Endothelial cell of umbilical vein (primary cell): ENCODE measurements at regions not wholly inside any gene's neighbourhood (a gene's known extent, or its start where the extent isn't known, plus 50 kb on each side); places are given as distances from the start of the nearest gene placed in this dataset.

ENCODE experiments used
- BruUV-seq: library from RNA; stranded (reverse); fragments of 400-500 nt; replicated peaks from 2 replicates; lab custom pipeline; 2021; lab: Mats Ljungman, UMichigan
- CTCF ChIA-PET: fragments of 300-600, 350-600 bp; sonication (Branson Sonifier 250); formaldehyde crosslinking; loops from one replicate; lab custom pipeline; 2021; ENCODE audit warnings: antibody characterized with exemption, inconsistent platforms; lab: Charles Lee
- POLR2A ChIA-PET: fragments of 300-600, 350-600 bp; sonication (Branson Sonifier 250); formaldehyde crosslinking; loops from one replicate; lab custom pipeline; 2021; ENCODE audit warnings: antibody characterized with exemption, inconsistent platforms; lab: Charles Lee
- DNase-seq: peaks from one replicate; pipeline ENCODE4 v3.0.0-alpha.2; 2011; ENCODE audit warnings: low read depth, low spot score
- FAIRE-seq: peaks from 2 replicates; lab custom pipeline; 2011; peaks lifted over from hg19 to GRCh38; lab: Jason Lieb, UNC
- H2AFZ ChIP-seq: 2 replicates; pipeline ENCODE4 v1.6.0; 2012; ENCODE audit warnings: low read depth, low read length, control low read depth, inconsistent platforms
- H3K27ac ChIP-seq: 2 replicates; pipeline ENCODE4 v1.5.1; 2011; ENCODE audit warnings: low read depth, mild to moderate bottlenecking, control low read depth, low read length, moderate library complexity; ENCODE audit not compliant: insufficient read depth
- H3K27me3 ChIP-seq, 2 experiments: 2 replicates each; pipeline versions ENCODE4 v1.6.0 to v1.6.1; 2011; ENCODE audit warnings: low read length in 2 of 2, mixed read lengths in 1 of 2; ENCODE audit not compliant: control insufficient read depth in 2 of 2, insufficient read depth in 2 of 2
- H3K36me3 ChIP-seq, 2 experiments: 2 replicates in 1 of 2; 3 replicates in 1 of 2; pipeline ENCODE4 v1.5.1; 2011; ENCODE audit warnings: low read length in 2 of 2, mild to moderate bottlenecking in 1 of 2, moderate library complexity in 1 of 2; ENCODE audit not compliant: control insufficient read depth in 2 of 2, insufficient read depth in 2 of 2; ENCODE audit errors: extremely low read depth in 1 of 2
- H3K4me1 ChIP-seq: 3 replicates; pipeline ENCODE4 v1.5.1; 2011; ENCODE audit warnings: mild to moderate bottlenecking, low read length; ENCODE audit not compliant: control insufficient read depth, insufficient read depth; ENCODE audit errors: extremely low read depth
- H3K4me2 ChIP-seq: 2 replicates; pipeline ENCODE4 v1.6.1; 2011; ENCODE audit warnings: low read length, control low read depth, mixed read lengths; ENCODE audit not compliant: insufficient read depth
- H3K4me3 ChIP-seq, 3 experiments: fragments of 200-600 bp in 1 of 3; sonication (generic), shearing (Covaris generic) in 1 of 3; replicated peaks in 1 of 3; 2 replicates each; pipeline ENCODE4 v1.5.1; 2011 to 2016; ENCODE audit warnings: control low read depth in 3 of 3, low read length in 3 of 3, mild to moderate bottlenecking in 2 of 3, inconsistent platforms in 1 of 3, low read depth in 1 of 3, moderate library complexity in 1 of 3; ENCODE audit not compliant: insufficient read depth in 1 of 3
- H3K79me2 ChIP-seq: 2 replicates; pipeline ENCODE4 v1.6.0; 2012; ENCODE audit warnings: low read length, inconsistent platforms; ENCODE audit not compliant: control insufficient read depth, insufficient read depth
- H3K9ac ChIP-seq: replicated peaks from 2 replicates; pipeline ENCODE3; 2011; ENCODE audit warnings: low read length, control low read depth; ENCODE audit not compliant: insufficient read depth; ENCODE audit errors: extremely low read depth
- H3K9me1 ChIP-seq: replicated peaks from 3 replicates; pipeline ENCODE4 v1.6.0; 2011; ENCODE audit warnings: mild to moderate bottlenecking, low read length; ENCODE audit not compliant: control insufficient read depth, insufficient read depth; ENCODE audit errors: extremely low read depth
- H3K9me3 ChIP-seq: replicated peaks from 2 replicates; pipeline ENCODE4 v1.5.1; 2012; ENCODE audit warnings: low read length, inconsistent platforms; ENCODE audit not compliant: control insufficient read depth, insufficient read depth
- H4K20me1 ChIP-seq: replicated peaks from 2 replicates; pipeline ENCODE3; 2011; ENCODE audit warnings: mild to moderate bottlenecking, low read length; ENCODE audit not compliant: control insufficient read depth, insufficient read depth; ENCODE audit errors: extremely low read depth
- EZH2 ChIP-seq: IDR thresholded peaks from 2 replicates; pipeline ENCODE4 v1.6.1; 2012; ENCODE audit warnings: borderline replicate concordance, low read depth, mild to moderate bottlenecking, moderate library complexity, low read length, inconsistent platforms; ENCODE audit not compliant: severe bottlenecking
- FOS ChIP-seq: IDR thresholded peaks from 2 replicates; pipeline ENCODE4 v1.6.1; 2011; ENCODE audit warnings: mild to moderate bottlenecking, low read length, moderate library complexity, borderline replicate concordance; ENCODE audit not compliant: insufficient read depth
- GATA2 ChIP-seq: IDR thresholded peaks from 2 replicates; pipeline ENCODE4 v1.7.0; 2011; ENCODE audit warnings: low read depth, mild to moderate bottlenecking, moderate library complexity, mixed read lengths, low read length; ENCODE audit not compliant: insufficient read length, insufficient read depth
- JUN ChIP-seq: IDR thresholded peaks from 2 replicates; pipeline ENCODE4 v1.6.1; 2011; ENCODE audit warnings: borderline replicate concordance, low read depth; ENCODE audit not compliant: insufficient read length, insufficient read depth
- MYC ChIP-seq: IDR thresholded peaks from one replicate; pipeline ENCODE4 v1.6.1; 2011; ENCODE audit warnings: mild to moderate bottlenecking, low read depth, low read length
- POLR2A ChIP-seq: IDR thresholded peaks from 2 replicates; pipeline ENCODE4 v1.6.1; 2012; ENCODE audit warnings: low read depth, mild to moderate bottlenecking, control low read depth, low read length
- POLR2AphosphoS5 ChIP-seq: IDR thresholded peaks from 2 replicates; pipeline ENCODE4 v1.6.1; 2012; ENCODE audit warnings: low read depth, mild to moderate bottlenecking, control low read depth, low read length, moderate library complexity; ENCODE audit not compliant: insufficient read depth
- dilution Hi-C: fragments of 300-500 bp; cut with MboI; formaldehyde crosslinking; loops from one replicate; pipeline ENCODE4 v1.15.0; 2019; ENCODE audit warnings: low sequenced_read_pairs; ENCODE audit not compliant: extremely low pct_ligation_motif_present
- intact Hi-C: fragments of 100-400 bp; cut with micrococcal nuclease; formaldehyde crosslinking; loops from one replicate; pipeline ENCODE4 v1.10.0; 2022
- TF ChIP-seq, protein P1 (sequence below), 2 donors: IDR thresholded peaks; 1 replicate in 1 of 2; 2 replicates in 1 of 2; pipeline ENCODE4 v1.5.1; 2011; ENCODE audit warnings: low read length in 2 of 2, mild to moderate bottlenecking in 2 of 2, moderate library complexity in 2 of 2, control low read depth in 1 of 2, inconsistent platforms in 1 of 2, low read depth in 1 of 2; ENCODE audit not compliant: insufficient read depth in 1 of 2; ENCODE audit errors: extremely low read depth in 1 of 2
- TF ChIP-seq, protein P2 (sequence below): IDR thresholded peaks from 2 replicates; pipeline ENCODE4 v1.6.1; 2011; ENCODE audit not compliant: insufficient read depth, insufficient read length

DNA sequence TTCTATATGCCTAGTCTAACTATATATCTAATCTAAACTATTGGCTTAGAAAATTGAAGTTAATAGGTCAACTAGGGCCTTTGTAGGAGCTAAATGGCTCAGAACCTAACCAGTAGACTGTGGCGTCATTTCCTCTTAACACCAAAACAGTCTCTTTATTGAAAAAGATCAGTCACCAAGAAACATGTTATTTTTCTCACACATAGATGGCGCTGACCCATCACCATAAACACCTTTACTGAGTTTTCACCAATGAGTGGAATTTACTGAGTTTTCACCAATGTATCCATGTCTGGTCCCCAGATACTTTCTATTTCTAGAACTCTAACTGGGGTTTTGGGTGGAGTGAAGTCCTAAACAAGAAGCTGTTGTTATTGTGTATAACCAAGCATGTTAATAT lies 636.0 kb downstream of the BCKDHB start:
- no peak overlapping the region for H3K4me3 ChIP-seq
- no peaks in the 10 kb centered on the region for H3K79me2 ChIP-seq
- H3K9me3 ChIP-seq: no peaks in the 10 kb centered on the region
- DNase-seq: peak; percentile 33
- CTCF ChIA-PET: interaction anchor here (0.9 kb wide), 1 partner anchor 528 kb away, joined by 3 read pairs; no protein-coding TSS in a partner anchor
- BruUV-seq: no TSS peak
- TF ChIP-seq, protein P1, sequence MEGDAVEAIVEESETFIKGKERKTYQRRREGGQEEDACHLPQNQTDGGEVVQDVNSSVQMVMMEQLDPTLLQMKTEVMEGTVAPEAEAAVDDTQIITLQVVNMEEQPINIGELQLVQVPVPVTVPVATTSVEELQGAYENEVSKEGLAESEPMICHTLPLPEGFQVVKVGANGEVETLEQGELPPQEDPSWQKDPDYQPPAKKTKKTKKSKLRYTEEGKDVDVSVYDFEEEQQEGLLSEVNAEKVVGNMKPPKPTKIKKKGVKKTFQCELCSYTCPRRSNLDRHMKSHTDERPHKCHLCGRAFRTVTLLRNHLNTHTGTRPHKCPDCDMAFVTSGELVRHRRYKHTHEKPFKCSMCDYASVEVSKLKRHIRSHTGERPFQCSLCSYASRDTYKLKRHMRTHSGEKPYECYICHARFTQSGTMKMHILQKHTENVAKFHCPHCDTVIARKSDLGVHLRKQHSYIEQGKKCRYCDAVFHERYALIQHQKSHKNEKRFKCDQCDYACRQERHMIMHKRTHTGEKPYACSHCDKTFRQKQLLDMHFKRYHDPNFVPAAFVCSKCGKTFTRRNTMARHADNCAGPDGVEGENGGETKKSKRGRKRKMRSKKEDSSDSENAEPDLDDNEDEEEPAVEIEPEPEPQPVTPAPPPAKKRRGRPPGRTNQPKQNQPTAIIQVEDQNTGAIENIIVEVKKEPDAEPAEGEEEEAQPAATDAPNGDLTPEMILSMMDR (IDR thresholded peaks at IDR 0.05; ENCODE audit: extremely low read depth in 1 of 2, insufficient read depth in 1 of 2, low read depth in 1 of 2, low read length in 2 of 2): peak; percentile 31
- TF ChIP-seq EZH2: no peak
- H3K9ac ChIP-seq: no peak overlapping the region
- H3K36me3 ChIP-seq: no peaks in the 10 kb centered on the region
- no peaks in the 10 kb centered on the region for H4K20me1 ChIP-seq
- no peak for FAIRE-seq
- H3K9me1 ChIP-seq: no peaks in the 10 kb centered on the region
- H3K27ac ChIP-seq: no peak overlapping the region
- dilution Hi-C loops (no loop called here), intact Hi-C loops (loop anchor here (1.0 to 10.0 kb wide), 5 partner anchors 138 to 1262 kb away; partner anchors contain the start of gene TENT5A)
- no peaks in the 10 kb centered on the region for H3K4me1 ChIP-seq
- POLR2A ChIA-PET: no interaction called here
- no peak overlapping the region for H2AFZ ChIP-seq
- no peak overlapping the region for H3K4me2 ChIP-seq
- H3K27me3 ChIP-seq: no peaks in the 10 kb centered on the region

DNA sequence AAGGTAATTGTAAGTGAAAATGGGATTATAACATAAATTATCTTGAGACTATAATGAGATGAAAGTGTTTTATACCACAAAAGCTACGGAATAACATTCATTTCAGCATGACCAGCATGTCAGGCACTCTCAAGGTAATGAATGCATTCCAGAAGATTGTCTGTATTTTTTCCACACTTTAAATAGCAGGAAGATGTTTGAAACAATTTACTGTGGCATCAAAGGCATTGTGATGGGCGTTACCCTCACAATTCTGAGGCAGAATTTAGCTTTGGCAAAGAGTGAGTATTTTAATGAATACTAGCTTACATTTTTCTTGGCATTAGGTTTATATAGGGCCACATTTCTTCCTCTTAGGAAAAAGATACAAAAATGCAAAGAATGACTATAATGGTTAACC lies 627.2 kb downstream of the BCKDHB start:
- Histone ChIP-seq H2AFZ (no peak overlapping the region), H3K9ac (no peak overlapping the region), H3K27ac (no peak overlapping the region), H3K4me2 (no peak overlapping the region), H3K4me1 (no peaks in the 10 kb centered on the region), H3K4me3 (no peak overlapping the region), H3K9me3 (no peaks in the 10 kb centered on the region), H3K79me2 (no peaks in the 10 kb centered on the region), H4K20me1 (no peaks in the 10 kb centered on the region), H3K27me3 (no peaks in the 10 kb centered on the region), H3K9me1 (no peaks in the 10 kb centered on the region), H3K36me3 (no peaks in the 10 kb centered on the region)
- intact Hi-C loops: loop anchor here (10.0 kb wide), 1 partner anchor 1311 kb away; no protein-coding TSS in a partner anchor
- TF ChIP-seq POLR2AphosphoS5 (no peak), GATA2 (no peak), JUN (no peak), MYC (no peak), FOS (no peak), POLR2A (no peak), EZH2 (no peak)
- TF ChIP-seq, protein P1 (IDR thresholded peaks at IDR 0.05; ENCODE audit: extremely low read depth in 1 of 2, insufficient read depth in 1 of 2, low read depth in 1 of 2, low read length in 2 of 2): no peak
- TF ChIP-seq, protein P2, sequence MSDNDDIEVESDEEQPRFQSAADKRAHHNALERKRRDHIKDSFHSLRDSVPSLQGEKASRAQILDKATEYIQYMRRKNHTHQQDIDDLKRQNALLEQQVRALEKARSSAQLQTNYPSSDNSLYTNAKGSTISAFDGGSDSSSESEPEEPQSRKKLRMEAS: no peak
- dilution Hi-C loops: no loop called here
- DNase-seq (no peak), FAIRE-seq (no peak)
- BruUV-seq: no TSS peak
- ChIA-PET CTCF (interaction anchor here (1.4 kb wide), 1 partner anchor 13 kb away, joined by 3 read pairs; no protein-coding TSS in a partner anchor), POLR2A (no interaction called here)
